ENCODE measurements at regions not wholly inside any gene's neighbourhood (a gene's known extent, or its start where the extent isn't known, plus 50 kb on each side); places are given as distances from the start of the nearest gene placed in this dataset.
"Not testable (repeated sequence)": the region's sequence is repeated elsewhere in the genome, so short reads cannot be mapped to it uniquely, and the experiment has no call there.

GRCh38 chr16:5789033-5789432, 691.4 kb upstream of the EEF2KMT start:
- DNase-seq = no peak

GRCh38 chr16:5781436-5781835, 683.8 kb upstream of the EEF2KMT start:
- DNase-seq = no peak

GRCh38 chr16:5776876-5777275, 679.3 kb upstream of the EEF2KMT start:
- DNase-seq = no peak

GRCh38 chr16:5775916-5776315, 678.3 kb upstream of the EEF2KMT start:
- DNase-seq = no peak

- no peak for DNase-seq
These were observed 672.5 kb upstream of the EEF2KMT start for GRCh38 chr16:5770118-5770517.

- DNase-seq = no peak
These were observed 671.9 kb upstream of the EEF2KMT start for GRCh38 chr16:5769513-5769912.

- DNase-seq = no peak
These were observed 670.9 kb upstream of the EEF2KMT start for GRCh38 chr16:5768445-5768844.

GRCh38 chr16:5763176-5763575, 665.6 kb upstream of the EEF2KMT start:
- DNase-seq = no peak

- DNase-seq = no peak
These were observed 664.8 kb upstream of the EEF2KMT start for GRCh38 chr16:5762362-5762761.

- DNase-seq = no peak
These were observed 664.0 kb upstream of the EEF2KMT start for GRCh38 chr16:5761592-5761991.

GRCh38 chr16:5758281-5758680, 660.7 kb upstream of the EEF2KMT start:
- DNase-seq = no peak

GRCh38 chr16:5756969-5757368, 659.4 kb upstream of the EEF2KMT start:
- no peak for DNase-seq

GRCh38 chr16:5753381-5753780, 655.8 kb upstream of the EEF2KMT start:
- no peak for DNase-seq

GRCh38 chr16:5751216-5751615, 653.6 kb upstream of the EEF2KMT start:
- DNase-seq = no peak

- not testable (repeated sequence) for DNase-seq
These were observed 652.8 kb upstream of the EEF2KMT start for GRCh38 chr16:5750439-5750838.

GRCh38 chr16:5738586-5738985, 641.0 kb upstream of the EEF2KMT start:
- no peak for DNase-seq

GRCh38 chr16:5736209-5736930, 638.8 kb upstream of the EEF2KMT start:
- no peak for DNase-seq

- DNase-seq = no peak
These were observed 637.8 kb upstream of the EEF2KMT start for GRCh38 chr16:5735444-5735843.

GRCh38 chr16:5730783-5731182, 633.2 kb upstream of the EEF2KMT start:
- no peak for DNase-seq

- no peak for DNase-seq
These were observed 624.6 kb upstream of the EEF2KMT start for GRCh38 chr16:5722116-5722619.

- no peak for DNase-seq
These were observed 617.6 kb upstream of the EEF2KMT start for GRCh38 chr16:5715155-5715554.

- DNase-seq = no peak
These were observed 612.3 kb upstream of the EEF2KMT start for GRCh38 chr16:5709889-5710288.

- no peak for DNase-seq
These were observed 608.6 kb upstream of the EEF2KMT start for GRCh38 chr16:5706211-5706610.

- DNase-seq = no peak
These were observed 606.7 kb upstream of the EEF2KMT start for GRCh38 chr16:5704271-5704670.

GRCh38 chr16:5693426-5693825, 595.8 kb upstream of the EEF2KMT start:
- DNase-seq = no peak

All from stimulated activated CD4-positive, alpha-beta T cell treated with anti-CD3 and anti-CD28 coated beads, Interleukin-4, amount 100 ng/mL, for 24 hours (primary cell).